C4-2B (cell line): ENCODE measurements at regions not wholly inside any gene's neighbourhood (a gene's known extent, or its start where the extent isn't known, plus 50 kb on each side); places are given as distances from the start of the nearest gene placed in this dataset.

Experiments
- H3K27ac ChIP-seq: fragments of 450-650 bp; 2 replicates; pipeline ENCODE4 v1.5.1; 2017
- CTCF ChIP-seq: fragments of 450-650 bp; conservative IDR thresholded peaks from 2 replicates; pipeline ENCODE4 v1.5.1; 2017; ENCODE audit warnings: mild to moderate bottlenecking
- ZFX ChIP-seq: fragments of 450-650 bp; IDR thresholded peaks from 2 replicates; pipeline ENCODE4 v1.6.1; 2017

DNA sequence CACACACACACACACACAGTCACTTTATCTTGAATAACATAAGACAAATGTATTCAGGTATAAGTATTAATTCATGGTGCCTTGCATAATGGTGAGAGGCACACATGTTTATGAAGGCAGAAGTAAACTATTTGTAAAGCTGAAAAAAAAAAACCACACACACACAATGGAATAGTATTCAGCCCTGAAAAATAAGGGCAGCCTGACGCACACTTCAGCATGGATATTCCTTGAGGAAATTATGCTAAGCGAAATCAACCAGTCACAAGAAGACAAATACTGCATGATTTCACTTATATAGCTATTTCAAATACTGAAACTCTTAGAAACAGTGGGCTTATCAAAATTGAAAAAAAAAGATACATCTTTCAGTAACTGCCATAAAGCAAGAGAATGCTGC lies 200.2 kb upstream of the RBFOX1 start:
- H3K27ac ChIP-seq = no peak overlapping the region

GRCh38 chr16:7124701-7125100 lies 207.9 kb upstream of the RBFOX1 start:
- TF ChIP-seq CTCF (no peak), ZFX (no peak)
- H3K27ac ChIP-seq = no peak overlapping the region

More for the DNA sequence above, 200.2 kb upstream of the RBFOX1 start:
- TF ChIP-seq CTCF (no peak), ZFX (no peak)

DNA sequence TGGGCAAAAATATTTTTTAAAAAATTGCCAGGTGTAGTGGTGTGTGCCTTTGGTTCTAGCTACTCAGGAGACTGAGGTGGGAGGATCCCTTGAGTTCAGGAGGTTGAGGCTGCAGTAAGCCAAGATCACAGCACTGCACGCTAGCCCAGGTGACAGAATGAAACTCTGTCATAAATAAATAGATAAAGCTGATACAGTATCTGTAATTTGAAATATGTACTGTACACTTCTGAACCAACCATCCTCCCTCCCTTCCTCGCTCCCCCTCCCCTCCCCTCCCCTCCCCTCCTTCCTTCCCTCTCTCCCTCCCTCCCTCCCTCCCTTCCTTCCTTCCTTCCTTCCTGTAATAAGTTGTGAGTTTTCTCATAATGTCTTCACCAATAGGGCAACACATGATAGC lies 208.4 kb upstream of the RBFOX1 start:
- H3K27ac ChIP-seq = no peak overlapping the region
- no peak for TF ChIP-seq ZFX
- no peak for TF ChIP-seq CTCF

- TF ChIP-seq ZFX = no peak
- TF ChIP-seq CTCF = no peak
- H3K27ac ChIP-seq = no peak overlapping the region
Observed at GRCh38 chr16:7116734-7117133, 215.9 kb upstream of the RBFOX1 start.

DNA sequence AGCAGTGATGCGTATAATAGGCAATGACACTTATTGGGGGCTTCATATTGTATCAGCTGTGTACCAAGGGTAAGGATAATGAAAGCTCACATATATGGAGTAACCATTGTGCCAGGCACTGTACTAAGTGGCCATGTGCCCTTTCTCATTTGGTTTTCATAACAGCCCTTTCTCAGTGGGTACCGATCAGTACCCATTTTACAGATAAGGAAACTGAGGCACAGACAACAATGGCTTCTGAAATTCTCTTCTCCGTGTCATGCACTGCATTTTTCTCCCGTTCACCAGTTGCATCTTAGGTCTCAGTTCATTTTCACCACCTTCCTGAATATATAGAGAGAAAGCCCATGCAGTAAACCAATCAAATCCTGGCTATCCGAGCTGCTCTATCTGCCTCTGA lies 216.7 kb upstream of the RBFOX1 start:
- no peak for TF ChIP-seq ZFX

DNA sequence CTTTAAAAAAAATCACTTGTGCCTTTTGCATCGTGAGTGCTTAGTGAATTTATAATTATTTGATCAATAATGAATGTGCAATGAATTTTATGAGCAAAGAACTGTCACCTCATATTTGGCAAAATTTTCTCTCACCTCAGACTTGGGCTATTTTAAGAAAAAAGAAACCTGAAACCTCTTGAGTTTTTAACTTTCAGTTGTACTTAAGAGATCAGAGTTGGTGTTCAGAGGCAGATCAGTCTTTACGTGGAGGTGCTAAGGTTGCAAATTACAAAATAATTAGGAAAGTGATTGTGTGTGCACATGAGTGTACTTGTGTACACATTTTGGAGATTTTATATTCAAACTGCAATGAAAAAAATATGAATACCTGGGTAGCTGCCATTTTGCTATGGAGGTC lies 218.7 kb upstream of the RBFOX1 start:
- no peak overlapping the region for H3K27ac ChIP-seq
- no peak for TF ChIP-seq ZFX
- no peak for TF ChIP-seq CTCF

More for the DNA sequence above, 216.7 kb upstream of the RBFOX1 start:
- H3K27ac ChIP-seq = no peak overlapping the region

DNA sequence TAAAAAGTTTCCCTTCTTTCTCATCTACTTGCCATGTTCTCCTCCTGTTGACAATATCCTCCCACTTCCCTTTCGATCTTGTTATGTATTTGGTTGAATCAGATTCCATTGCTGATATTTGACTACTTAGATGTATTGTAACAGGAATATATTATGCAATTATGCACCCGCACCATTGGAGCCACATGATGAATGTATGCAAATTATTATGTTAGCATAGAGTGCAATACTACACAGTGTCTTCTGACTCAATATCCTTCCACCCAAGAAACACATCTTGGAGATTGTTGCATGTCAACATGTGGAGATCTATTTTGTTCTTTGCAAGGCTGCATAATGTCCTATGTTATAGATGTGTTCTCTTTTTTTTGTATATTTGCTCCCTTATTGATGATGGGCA lies 219.2 kb upstream of the RBFOX1 start:
- no peak overlapping the region for H3K27ac ChIP-seq
- TF ChIP-seq ZFX (no peak), CTCF (no peak)

DNA sequence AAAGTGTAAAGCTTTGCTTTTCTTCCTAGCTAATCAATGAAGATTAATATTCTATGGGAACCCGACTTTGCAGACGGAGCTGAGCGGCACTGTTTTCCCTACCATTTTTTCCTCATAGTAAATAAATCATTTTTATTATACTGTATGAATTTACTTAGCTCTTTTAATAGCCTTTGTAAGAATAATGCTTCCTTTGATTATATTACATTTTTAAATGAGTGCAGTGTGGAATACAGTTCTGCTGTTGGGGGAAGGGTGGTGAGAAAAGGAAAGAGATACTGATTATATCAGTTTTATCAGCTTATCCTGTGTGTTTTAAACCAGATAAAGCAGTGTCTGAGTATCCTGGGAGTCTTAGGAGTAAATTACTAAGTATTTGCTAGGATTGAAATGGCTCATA lies 221.4 kb upstream of the RBFOX1 start:
- TF ChIP-seq CTCF (no peak), ZFX (no peak)
- no peak overlapping the region for H3K27ac ChIP-seq
